ENCODE measurements at regions not wholly inside any gene's neighbourhood (a gene's known extent, or its start where the extent isn't known, plus 50 kb on each side); places are given as distances from the start of the nearest gene placed in this dataset.

DNA sequence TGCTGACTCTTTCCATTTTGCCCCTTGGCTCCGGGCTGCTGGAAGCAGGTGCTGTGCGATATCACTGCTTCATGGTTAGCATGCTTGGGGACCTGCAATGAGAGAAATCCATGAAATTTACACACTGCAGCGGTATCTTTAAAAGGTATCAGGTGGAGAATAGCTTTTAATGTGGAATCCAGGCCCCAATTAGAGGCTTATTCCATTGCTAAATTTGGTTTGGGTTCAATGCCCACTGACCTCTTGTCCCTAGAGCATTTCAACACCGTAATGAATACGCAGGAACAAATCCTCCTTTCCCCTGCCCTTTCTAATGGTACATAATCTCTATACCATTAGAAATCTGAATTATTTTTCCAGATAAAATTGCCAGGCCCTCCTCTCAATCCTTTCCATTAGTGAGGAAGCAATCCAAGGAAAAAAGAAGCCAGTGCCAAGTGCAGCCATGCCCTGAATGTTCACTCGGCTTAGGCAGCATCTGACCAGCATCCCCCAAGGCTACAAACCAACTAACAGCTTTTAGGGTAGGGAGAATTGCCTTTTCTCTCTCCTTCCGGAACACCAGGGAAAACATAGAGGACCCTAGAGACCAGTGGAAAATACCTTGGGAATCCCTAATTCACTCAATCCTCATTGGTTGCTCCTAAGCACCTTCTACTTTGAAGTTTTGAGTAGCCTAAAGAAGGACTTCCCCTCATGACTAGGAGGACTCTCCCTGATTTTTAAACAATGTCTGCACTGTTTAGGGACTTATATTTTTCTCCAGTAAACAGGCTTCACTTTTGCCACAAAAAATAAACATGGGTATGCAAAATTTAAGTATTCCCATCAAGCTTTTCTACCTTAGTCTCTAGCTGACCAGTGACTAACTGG lies 143.1 kb downstream of the QRSL1 start:
- no peak for DNase-seq (ENCODE audit: low read depth, low spot score)

DNA sequence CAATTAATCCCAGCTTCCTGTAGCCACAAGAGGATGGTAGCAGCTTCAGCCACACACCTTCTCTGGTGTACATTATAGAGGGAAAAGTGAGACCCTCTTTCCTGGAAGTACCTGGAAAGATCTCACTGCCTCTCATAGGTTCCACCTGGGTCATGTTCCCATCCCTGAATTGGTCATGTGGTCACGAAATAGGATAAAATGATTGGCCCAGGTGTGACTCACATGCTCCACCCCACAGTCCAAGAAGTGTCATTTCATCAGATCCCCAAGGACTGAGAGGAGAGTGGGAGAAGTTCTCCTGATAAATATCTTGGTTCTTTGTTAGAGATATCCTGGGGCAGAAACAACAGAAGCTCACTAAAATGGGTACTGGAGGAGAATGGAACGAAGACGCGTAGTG lies 142.4 kb downstream of the QRSL1 start:
- DNase-seq (ENCODE audit: low read depth, low spot score): no peak

DNA sequence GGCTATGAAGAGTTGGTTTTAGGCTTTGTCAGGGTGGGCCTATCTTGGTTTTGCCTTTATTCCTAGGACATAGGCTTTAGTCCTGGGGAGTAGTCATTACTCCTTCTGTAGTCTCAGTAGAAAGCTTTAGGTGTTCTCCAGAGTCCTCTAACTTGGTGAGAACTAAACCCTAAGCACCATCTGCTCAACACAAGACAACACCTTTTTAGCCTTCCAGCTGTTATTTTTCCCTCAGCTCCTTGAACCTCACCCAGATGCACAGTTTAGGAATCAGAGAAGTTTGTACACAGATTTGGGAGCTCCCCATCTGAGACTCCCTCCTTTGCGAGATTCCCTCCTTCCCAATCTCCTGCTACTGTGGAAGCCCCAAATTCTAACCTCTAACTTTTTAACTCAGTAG lies 141.3 kb downstream of the QRSL1 start:
- DNase-seq (ENCODE audit: low read depth, low spot score): no peak

DNA sequence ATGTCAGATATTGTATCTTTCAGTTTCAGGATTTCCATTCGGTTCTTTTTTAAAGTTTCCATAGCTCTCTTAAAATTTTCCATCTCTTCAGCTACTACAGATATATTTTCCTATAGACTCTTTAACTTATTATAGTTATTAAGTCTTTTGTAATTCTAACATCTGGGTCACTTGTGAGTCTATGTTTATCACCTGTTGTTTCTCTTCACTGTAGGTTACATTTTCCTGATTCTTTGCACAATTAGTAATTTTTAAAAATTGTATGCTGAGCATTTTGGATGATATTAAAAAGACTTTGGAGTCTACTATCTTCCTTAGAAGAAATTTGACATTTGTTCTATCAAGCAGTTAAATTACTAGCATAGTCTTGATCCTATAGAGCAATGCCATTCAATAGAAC lies 140.7 kb downstream of the QRSL1 start:
- DNase-seq (ENCODE audit: low read depth, low spot score): no peak

DNA sequence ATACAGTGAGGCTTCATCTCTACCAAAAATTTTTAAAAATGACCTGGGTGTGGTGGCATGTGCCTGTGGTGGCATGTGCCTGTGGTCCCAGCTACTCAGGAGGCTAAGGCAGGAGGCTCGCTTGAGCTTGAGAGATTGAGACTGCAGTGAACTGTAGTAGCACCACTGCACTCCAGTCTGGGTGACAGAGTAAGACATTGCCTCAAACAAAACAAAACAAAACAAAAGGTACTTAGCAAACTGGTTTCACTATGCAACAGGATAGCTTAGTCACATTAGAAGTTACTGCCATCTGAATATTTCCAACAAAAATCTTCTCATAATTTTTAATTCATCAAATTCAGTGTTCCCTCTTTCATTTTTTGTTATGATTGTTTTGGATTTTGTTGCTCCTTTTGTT lies 137.9 kb downstream of the QRSL1 start:
- DNase-seq (ENCODE audit: low read depth, low spot score): no peak

DNA sequence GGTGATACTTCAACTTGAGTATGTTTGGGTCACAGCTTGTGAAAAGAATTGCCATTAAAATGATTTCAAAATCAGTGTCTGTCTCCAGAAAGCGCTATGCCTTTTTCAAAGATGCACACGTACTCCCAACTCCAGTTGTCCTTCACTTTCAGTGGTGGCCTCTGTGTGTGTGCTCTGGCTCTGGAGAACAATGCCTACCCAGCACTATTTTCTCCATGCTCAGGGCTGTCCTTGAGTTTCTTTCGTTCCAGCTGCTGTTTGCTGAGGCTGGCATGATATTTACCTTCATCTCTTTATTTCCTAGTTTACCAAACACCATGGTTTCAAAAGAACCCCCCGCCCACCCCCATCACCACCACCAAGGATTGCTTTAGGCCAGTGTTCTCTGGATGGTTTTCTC lies 136.8 kb downstream of the QRSL1 start:
- DNase-seq (ENCODE audit: low read depth, low spot score): no peak

DNA sequence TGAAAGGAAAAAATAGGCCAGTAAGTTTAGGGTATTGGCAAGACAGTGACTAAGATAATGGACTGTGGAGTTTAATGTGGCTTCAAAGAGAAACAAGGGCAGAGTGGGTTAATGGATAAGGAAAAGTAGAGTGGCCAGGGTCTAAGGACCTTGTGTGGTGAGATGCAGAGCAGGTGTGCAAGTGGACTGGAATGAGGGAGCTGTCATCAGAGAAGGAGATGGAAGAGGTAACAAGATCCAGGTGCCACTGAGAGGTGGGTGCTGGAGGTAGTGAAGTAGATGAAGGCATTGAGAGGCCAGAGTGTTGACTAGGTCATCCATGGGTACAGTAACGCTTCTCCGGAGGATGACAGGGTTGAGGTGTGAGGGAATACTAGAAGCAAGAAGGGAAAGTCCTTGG lies 136.1 kb downstream of the QRSL1 start:
- DNase-seq (ENCODE audit: low read depth, low spot score): no peak

DNA sequence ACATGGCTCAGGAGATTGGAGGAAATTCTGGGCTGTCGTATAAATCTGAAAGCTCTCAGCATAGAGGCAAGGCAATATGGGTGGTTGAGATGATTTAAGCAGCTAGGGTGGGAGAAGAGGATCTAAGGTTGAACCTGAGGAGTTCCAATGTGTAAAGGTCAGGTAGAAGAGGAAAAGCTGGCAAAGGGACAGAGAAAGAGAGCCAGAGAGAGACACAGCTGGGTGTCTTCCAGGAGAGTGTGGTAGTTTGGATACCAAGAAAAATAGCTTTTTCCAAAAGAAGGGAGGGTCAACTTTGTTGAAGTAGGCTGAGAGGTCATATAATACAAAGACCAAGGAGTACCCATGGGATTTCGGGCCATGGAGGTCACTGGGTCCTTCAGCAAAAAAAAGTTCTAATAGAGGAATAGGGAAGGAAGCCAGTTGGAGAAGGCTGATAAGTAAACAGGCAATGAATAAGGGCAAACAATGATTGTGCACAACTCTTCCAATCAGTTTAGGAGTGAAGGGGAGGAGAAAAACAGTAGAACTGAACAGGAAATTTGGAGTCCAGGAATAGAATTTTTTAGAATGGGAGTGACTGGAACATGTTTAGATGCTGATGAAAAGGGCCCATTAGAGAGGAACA lies 135.1 kb downstream of the QRSL1 start:
- no peak for DNase-seq (ENCODE audit: low read depth, low spot score)

DNA sequence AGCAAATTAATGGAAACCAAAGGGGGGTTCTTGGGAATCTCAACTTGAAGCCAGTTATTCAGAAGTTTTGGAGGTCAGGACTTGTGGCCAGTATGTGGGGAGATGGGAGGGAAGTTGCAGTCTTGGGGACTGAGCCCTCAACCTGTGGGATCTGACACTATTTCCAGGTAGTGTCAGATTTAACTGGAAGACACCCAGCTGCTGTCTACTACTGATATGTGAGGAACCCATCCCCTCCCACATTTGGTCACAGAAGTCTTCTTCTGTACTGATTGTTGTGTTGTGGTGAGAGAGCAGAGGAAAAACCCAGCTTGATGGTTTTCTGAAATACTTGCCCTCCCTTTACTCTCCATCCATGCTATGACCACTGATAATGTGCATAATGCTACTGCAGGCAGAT lies 134.0 kb downstream of the QRSL1 start:
- DNase-seq (ENCODE audit: low read depth, low spot score): no peak

DNA sequence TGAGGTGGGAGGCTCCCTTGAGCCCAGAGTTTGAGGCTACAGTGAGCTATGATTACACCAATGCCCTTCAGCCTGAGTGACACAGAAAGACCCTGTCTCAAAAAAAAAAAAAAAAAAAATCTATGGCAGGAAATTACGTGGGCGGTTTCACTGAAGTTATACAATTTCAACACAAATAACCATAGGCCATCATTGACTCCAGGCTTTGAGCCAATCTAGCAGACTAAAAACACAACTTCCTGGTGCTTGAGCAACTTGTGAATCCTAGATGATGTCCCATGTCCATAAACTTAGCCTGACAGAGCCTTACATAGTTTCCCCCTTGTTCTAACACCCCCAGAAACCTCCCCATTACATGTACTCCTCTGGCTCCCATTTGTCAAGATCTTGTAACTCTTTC lies 131.8 kb downstream of the QRSL1 start:
- no peak for DNase-seq (ENCODE audit: low read depth, low spot score)

DNA sequence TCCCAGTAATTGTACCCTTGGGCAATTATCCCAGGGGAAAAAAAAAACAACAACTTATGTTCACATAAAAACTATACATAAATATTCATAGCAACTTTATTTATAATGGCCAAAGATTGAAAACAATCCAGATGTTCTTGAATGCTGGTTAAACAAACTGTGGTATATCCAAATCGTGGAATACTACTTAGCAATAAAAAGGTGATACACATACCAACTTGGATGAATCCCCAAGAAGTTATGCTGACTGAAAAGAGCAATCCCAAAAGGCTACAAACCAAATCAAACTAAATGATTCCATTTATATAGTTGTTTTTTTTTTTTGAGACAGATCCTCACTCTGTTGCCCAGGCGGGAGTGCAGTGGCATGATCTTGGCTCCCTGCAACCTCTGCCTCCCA lies 129.7 kb downstream of the QRSL1 start:
- DNase-seq (ENCODE audit: low read depth, low spot score): no peak

DNA sequence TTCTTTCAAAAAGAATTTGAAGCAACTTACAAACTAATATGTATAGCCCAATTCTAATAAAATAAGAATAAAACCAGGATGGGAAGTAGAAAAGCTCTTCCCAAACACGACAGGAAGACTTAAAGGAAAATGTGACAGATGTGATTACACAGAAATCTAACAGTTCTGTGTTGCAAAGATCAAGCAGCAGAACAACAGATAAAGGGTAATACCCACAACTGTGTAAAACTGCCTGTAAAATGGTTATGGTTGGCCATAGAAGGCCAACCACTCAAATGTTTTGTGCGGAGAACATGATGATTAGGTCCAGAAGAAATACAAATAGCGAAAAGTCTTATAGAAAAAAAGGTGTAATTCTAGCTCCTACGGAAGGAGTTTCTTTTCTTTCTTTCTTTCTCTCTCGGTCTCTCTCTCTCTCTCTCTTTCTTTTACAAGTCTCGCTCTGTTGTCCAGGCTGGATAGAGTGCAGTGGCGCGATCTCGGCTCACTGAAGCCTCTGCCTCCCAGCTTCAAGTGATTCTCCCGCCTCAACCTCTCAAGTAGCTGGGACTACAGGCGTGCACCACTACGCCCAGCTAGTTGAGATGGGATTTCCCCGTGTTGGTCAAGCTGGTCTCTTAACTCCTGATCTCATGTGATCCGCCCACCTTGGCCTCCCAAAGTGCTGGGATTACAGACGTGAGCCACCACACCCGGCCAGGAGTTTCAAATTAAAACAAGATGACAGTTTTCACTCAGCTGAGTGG lies 128.5 kb downstream of the QRSL1 start:
- DNase-seq (ENCODE audit: low read depth, low spot score): no peak

DNA sequence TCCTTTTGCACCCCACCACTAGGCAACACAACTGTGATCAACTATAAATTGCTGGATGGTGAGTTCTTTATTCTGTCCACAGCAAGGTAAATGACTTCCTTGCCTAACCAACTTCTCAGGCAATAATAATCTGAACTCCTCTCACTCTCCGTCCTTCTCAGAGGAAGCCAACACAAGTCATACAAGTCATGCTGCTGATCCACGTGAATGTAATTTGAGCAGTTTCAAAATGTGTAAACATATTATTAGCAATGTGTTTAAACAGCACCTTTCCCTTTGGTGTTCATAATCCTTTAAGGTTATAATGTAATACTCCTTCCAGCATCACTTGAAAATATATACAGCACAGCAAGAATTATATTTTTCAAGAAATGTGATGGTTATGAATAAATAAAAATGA lies 127.9 kb downstream of the QRSL1 start:
- no peak for DNase-seq (ENCODE audit: low read depth, low spot score)

DNA sequence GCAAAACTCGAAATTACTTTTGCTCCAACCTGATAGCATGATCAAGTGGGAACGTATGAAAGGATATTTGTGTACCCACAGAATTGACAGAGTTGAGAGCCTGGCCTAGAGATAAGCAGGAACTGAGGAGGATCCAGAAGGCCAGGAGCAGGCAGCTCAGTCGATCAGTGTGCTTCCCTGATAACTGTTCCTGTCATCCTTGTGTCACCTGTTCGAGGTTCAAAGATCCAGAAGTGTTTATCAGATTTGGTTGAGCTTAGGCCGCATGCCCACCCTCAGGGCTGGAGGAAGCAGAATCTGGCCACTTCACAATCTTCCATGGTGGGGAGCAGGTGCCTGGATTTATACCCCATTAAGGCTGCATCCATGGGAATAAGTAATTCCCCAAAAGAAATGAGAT lies 124.8 kb downstream of the QRSL1 start:
- DNase-seq (ENCODE audit: low read depth, low spot score): no peak

DNA sequence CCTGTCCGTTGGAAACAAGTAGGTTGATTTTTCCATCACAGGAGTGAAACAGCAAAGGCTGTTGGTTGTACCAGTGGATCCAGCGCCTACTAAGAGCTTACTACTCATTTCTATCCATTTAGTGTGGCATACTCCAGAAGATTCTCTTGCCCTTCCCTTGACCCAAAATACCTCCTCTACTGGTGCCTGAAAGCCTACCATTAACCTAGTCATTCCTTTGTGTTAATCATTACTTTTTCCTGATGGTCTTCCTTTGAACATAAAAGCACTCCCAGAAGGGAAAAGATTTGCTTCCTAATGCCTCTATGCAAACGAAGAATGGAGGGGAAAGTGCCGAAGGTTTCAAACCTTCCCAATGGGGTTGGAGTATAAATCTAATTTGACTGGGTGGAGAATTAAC lies 123.3 kb downstream of the QRSL1 start:
- DNase-seq (ENCODE audit: low read depth, low spot score): no peak

DNA sequence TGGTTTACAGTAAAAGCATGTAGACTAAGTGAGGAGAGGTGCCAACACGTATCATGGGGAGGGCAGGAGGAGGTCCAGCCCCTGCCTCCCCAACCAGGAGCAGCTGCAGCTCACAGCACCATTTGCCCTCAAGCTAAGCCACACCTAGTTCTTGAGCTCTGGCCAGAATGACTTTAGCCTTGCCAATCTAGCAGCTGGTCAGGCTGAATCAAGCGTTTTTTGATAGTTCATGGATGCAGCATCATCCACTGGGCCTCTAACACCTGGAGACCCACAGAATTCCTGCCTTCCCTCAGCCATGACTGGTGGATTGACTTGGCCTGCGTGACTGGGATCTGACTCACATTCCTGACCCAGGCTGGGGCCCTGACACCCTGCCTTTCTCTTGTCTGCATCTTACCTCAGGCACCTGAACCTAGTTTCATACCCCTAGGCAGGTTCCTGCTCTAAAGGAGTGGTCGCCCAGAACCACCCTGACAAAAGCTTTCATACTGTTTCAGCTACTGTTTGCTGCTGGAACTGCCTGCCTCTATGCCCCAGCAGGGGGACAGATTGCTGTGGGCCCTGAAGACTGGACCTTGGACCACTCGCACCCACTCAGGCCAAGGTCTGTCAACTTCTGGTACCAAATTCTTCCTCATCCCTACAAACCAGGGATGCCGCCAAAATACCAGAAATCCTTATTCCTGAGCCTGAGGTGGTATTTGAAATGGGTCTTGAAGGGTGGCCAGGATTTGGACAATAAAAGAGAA lies 122.3 kb downstream of the QRSL1 start:
- no peak for DNase-seq (ENCODE audit: low read depth, low spot score)

DNA sequence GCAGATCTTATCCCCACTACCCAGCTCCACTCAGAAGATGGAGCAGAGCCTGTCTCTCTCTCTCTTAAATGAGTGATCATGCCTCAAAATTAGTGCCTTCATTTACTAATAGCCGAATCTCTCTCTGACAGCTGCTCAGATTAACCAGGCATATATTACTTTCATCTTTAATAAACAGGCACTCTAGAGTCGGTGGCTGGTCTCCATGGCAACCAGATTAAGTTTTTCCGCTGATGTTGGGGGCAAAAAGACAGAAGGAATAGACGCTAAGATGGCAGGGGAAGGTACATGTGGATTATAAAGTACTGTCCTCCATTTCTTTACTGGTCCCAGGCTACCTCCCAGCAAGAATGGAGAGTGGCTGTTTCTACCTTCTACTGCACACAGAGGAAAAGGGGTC lies 121.6 kb downstream of the QRSL1 start:
- DNase-seq (ENCODE audit: low read depth, low spot score): no peak

DNA sequence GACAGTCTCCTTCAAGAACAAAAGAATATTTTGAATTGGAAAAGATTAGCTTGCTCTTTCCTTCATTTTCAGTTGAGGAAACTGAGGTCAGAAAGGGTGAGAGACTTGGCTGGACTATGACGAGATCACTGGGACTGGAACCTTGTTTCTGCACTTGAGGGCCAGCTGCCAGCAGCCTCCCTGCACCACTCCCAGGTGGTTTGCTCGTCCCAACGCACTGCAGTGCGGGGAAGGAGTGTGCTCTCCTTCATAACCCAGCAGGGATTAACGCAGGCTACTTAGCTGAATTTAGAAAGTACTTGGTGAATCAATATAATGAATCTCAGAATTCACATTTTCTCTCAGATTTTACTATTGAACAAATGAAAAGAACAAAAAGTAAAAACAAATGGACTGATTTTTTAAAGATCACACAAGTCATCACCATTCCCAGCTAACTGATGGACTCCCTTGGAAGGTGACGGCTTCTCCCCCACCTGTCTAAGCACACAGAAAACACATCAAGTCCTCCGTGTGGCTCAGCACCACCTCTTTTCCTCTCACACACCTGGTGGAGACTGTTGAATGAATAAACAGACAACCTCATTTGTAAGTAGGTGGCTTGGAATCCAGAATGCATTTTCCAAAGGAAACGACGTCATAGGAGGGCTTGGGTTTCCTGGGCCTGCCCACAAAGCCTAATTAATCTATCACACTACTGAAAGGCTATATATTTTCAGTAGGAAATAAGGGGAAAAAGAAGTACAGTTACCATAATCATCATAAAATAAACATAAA lies 121.0 kb downstream of the QRSL1 start:
- no peak for DNase-seq (ENCODE audit: low read depth, low spot score)

DNA sequence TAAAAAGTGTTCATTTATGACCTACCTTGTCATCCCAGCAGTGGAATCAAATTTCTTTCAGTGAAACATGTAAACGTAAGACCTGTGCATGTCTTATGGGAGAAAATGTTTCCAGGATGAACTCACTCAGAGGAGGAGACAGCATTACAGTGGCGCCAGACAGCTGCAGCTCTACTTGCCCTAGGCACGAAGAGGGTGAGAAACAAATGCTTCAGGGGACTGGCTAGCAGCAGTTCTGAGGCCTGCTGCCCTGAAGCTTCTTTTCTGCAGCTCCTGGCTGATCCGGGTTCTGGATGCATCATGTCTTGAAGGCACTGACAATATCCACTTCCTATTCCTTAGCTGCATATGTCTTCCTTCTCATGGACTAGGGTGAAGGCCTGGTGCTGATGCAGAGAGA lies 120.2 kb downstream of the QRSL1 start:
- DNase-seq (ENCODE audit: low read depth, low spot score): no peak

DNA sequence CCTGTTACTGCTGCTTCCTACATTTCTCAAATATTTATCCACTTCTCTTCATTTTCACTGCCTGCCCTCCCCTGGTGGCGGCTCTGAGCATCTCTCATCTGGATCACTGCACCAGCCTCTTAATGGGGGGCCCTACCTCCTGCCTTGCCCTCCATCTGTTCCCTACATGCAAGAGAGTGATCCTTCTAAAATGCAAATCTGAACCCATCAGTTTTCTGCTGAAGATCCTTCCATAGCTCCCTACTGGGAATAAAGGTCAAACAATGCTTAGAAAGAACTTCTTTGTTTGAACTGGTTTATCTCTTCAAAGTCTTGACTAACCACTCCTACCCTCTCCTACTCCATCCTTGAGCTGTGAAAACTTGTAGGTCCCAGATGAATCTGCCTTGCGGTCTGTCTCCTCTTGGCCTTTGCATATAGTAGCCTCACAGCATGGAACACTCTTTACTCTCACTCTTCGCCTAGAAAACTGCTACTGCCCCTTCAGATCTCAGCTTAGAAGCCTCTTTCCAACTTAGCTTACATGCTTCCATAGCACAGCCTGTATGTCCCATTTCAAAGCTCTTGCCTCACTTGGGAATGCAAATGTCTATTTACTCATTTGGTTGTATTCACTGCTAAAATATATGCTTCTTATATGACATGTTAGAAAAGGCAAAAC lies 119.3 kb downstream of the QRSL1 start:
- DNase-seq (ENCODE audit: low read depth, low spot score): no peak

DNA sequence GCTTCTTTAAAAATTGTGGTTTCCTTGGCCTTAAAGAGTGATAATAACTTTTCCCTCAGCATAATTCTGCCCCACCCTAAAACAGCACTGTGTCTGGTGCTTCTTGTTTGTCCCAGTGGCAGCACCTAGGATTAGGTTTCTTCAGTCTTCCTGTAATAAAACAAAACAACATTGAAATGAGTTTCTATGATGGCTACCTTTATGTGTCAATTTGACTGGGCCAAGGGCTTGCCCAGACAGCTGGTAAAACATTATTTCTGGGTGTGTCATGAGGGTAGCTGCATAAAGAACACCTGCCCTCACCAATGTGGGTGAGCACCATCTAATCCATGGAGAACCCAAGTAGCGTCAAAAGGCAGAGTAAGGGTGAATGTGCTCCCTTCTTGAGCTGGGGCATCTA lies 117.8 kb downstream of the QRSL1 start:
- no peak for DNase-seq (ENCODE audit: low read depth, low spot score)

Measured in brain pericyte (primary cell).